Liver (tissue), 8 donors: ENCODE measurements at regions not wholly inside any gene's neighbourhood (a gene's known extent, or its start where the extent isn't known, plus 50 kb on each side); places are given as distances from the start of the nearest gene placed in this dataset.

ENCODE experiments used
- DNase-seq: peaks from one replicate; pipeline ENCODE4 v3.0.0-alpha.2; 2017; ENCODE audit warnings: low spot score
- H3K27ac ChIP-seq, 2 donors: one replicate each; pipeline ENCODE4 v1.7.0; 2013; ENCODE audit warnings: inconsistent platforms in 2 of 2, low read length in 2 of 2, control low read depth in 1 of 2, low read depth in 1 of 2, mild to moderate bottlenecking in 1 of 2
- H3K27me3 ChIP-seq, 4 donors: one replicate each; pipeline versions ENCODE4 v1.6.1 to v1.7.0; 2013; ENCODE audit warnings: low read length in 3 of 4, inconsistent platforms in 1 of 4, mild to moderate bottlenecking in 1 of 4, moderate library complexity in 1 of 4; ENCODE audit not compliant: control insufficient read depth in 4 of 4, insufficient read depth in 4 of 4
- H3K36me3 ChIP-seq, 4 donors: one replicate each; pipeline versions ENCODE4 v1.6.1 to v1.7.0; 2013; ENCODE audit warnings: low read length in 3 of 4, mild to moderate bottlenecking in 3 of 4, low read depth in 1 of 4, moderate library complexity in 1 of 4; ENCODE audit not compliant: control insufficient read depth in 4 of 4, insufficient read depth in 3 of 4
- H3K4me1 ChIP-seq, 4 donors: one replicate each; pipeline versions ENCODE4 v1.6.1 to v1.7.0; 2013; ENCODE audit warnings: low read length in 3 of 4, mild to moderate bottlenecking in 3 of 4, moderate library complexity in 1 of 4; ENCODE audit not compliant: control insufficient read depth in 4 of 4, insufficient read depth in 4 of 4
- H3K4me3 ChIP-seq, 3 donors: one replicate each; pipeline versions ENCODE4 v1.6.1 to v1.7.0; 2013; ENCODE audit warnings: low read length in 3 of 3, control low read depth in 1 of 3, low read depth in 1 of 3, mild to moderate bottlenecking in 1 of 3
- H3K9ac ChIP-seq, 2 donors: one replicate each; pipeline ENCODE4 v1.7.0; 2013; ENCODE audit warnings: low read length in 2 of 2, mild to moderate bottlenecking in 2 of 2, moderate library complexity in 2 of 2, control low read depth in 1 of 2, low read depth in 1 of 2
- H3K9me3 ChIP-seq, 4 donors: one replicate each; pipeline versions ENCODE4 v1.6.1 to v1.7.0; 2013; ENCODE audit warnings: low read length in 3 of 4; ENCODE audit not compliant: control insufficient read depth in 4 of 4
- ATF3 ChIP-seq: IDR thresholded peaks from 2 replicates; pipeline ENCODE4 v1.6.1; 2016; ENCODE audit warnings: antibody characterized with exemption
- EGR1 ChIP-seq, 2 donors: IDR thresholded peaks; 2 replicates each; pipeline ENCODE4 v1.6.1; 2016 to 2018; ENCODE audit warnings: antibody characterized with exemption in 2 of 2, low read depth in 2 of 2
- FOXA2 ChIP-seq: IDR thresholded peaks from 2 replicates; pipeline ENCODE4 v1.6.1; 2016; ENCODE audit warnings: antibody characterized with exemption
- GABPA ChIP-seq, 2 donors: IDR thresholded peaks in 1 of 2; conservative IDR thresholded peaks in 1 of 2; 2 replicates each; pipeline ENCODE4 v1.6.1; 2016; ENCODE audit warnings: antibody characterized with exemption in 2 of 2, mild to moderate bottlenecking in 1 of 2, moderate library complexity in 1 of 2
- HNF4A ChIP-seq, 2 donors: conservative IDR thresholded peaks; 2 replicates each; pipeline ENCODE4 v1.6.1; 2016; ENCODE audit warnings: antibody characterized with exemption in 2 of 2, mild to moderate bottlenecking in 2 of 2
- HNF4G ChIP-seq: IDR thresholded peaks from 2 replicates; pipeline ENCODE4 v1.6.1; 2016; ENCODE audit warnings: antibody characterized with exemption
- JUND ChIP-seq, 2 donors: IDR thresholded peaks; 2 replicates each; pipeline ENCODE4 v1.6.1; 2016; ENCODE audit warnings: antibody characterized with exemption in 2 of 2
- NR2F2 ChIP-seq: IDR thresholded peaks from 2 replicates; pipeline ENCODE4 v1.6.1; 2016; ENCODE audit warnings: antibody characterized with exemption
- RAD21 ChIP-seq, 2 donors: IDR thresholded peaks; 2 replicates each; pipeline ENCODE4 v1.6.1; 2016; ENCODE audit warnings: antibody characterized with exemption in 2 of 2, mild to moderate bottlenecking in 2 of 2
- REST ChIP-seq: IDR thresholded peaks from 2 replicates; pipeline ENCODE4 v1.6.1; 2016; ENCODE audit warnings: antibody characterized with exemption, mild to moderate bottlenecking
- RXRA ChIP-seq, 2 donors: IDR thresholded peaks; 2 replicates each; pipeline ENCODE4 v1.6.1; 2017 to 2018; ENCODE audit warnings: antibody characterized with exemption in 2 of 2, mild to moderate bottlenecking in 1 of 2
- SP1 ChIP-seq: IDR thresholded peaks from 2 replicates; pipeline ENCODE4 v1.6.1; 2018; ENCODE audit warnings: antibody characterized with exemption, mild to moderate bottlenecking
- TAF1 ChIP-seq: conservative IDR thresholded peaks from 2 replicates; pipeline ENCODE4 v1.6.1; 2016; ENCODE audit warnings: antibody characterized with exemption, mild to moderate bottlenecking
- YY1 ChIP-seq: IDR thresholded peaks from 2 replicates; pipeline ENCODE4 v1.6.1; 2016; ENCODE audit warnings: antibody characterized with exemption, mild to moderate bottlenecking
- ZBTB33 ChIP-seq: IDR thresholded peaks from 2 replicates; pipeline ENCODE4 v1.6.1; 2016; ENCODE audit warnings: antibody characterized with exemption
- WGBS: extraction: QIAGEN DNeasy Blood & Tissue Kit; methylation state at CpG from one replicate; pipeline ENCODE4 v1.1.7; 2013; 5-methylcytosine and 5-hydroxymethylcytosine counted together
- TF ChIP-seq, protein P1 (sequence below): fragments of 150-350 bp; IDR thresholded peaks from 2 replicates; pipeline ENCODE4 v1.5.1; 2017; ENCODE audit warnings: improper control_type of control experiment, low read depth, low read length; ENCODE audit not compliant: missing input control
- TF ChIP-seq, protein P2 (sequence below): IDR thresholded peaks from 2 replicates; pipeline ENCODE4 v1.6.1; 2016; ENCODE audit warnings: antibody characterized with exemption
- donor health status: healthy.
- donor health status: healthy.
- donor health status: healthy.
- donor health status: healthy.
- donor health status: healthy.

DNA sequence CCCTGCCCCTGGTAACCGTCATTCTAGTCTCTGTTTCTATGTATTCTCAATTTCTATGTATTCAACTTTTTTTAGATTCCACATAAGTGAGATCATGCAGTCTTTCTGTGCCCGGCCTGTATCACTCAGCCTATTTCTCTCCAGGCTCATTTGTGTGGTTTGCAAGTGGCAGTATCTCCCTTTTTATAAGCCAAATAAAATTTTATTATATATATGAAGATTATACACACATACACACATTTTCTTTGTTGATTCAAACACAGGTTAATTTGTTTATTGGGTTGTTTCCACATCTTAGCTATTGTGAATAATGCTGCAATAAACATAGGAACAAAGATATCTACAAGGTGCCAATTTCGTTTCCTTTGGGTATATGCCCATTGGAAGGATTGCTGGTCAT lies 571.7 kb downstream of the DHX35 start:
- Histone ChIP-seq H3K9me3 (peaks cover 0 to 1% (median 0%) of the 10 kb centered on the region in 4 donors), H3K36me3 (no peaks in the 10 kb centered on the region), H3K27me3 (peaks cover 0 to 12% (median 0%) of the 10 kb centered on the region in 4 donors), H3K4me3 (no peak overlapping the region), H3K9ac (no peak overlapping the region), H3K4me1 (no peaks in the 10 kb centered on the region), H3K27ac (no peak overlapping the region)
- WGBS: 65% methylated on average over 3 of the region's 3 CpGs
- no peak for TF ChIP-seq EGR1 (IDR thresholded peaks at IDR 0.05; ENCODE audit: low read depth in 2 of 2)
- TF ChIP-seq RXRA (IDR thresholded peaks at IDR 0.05): no peak
- TF ChIP-seq, protein P1, sequence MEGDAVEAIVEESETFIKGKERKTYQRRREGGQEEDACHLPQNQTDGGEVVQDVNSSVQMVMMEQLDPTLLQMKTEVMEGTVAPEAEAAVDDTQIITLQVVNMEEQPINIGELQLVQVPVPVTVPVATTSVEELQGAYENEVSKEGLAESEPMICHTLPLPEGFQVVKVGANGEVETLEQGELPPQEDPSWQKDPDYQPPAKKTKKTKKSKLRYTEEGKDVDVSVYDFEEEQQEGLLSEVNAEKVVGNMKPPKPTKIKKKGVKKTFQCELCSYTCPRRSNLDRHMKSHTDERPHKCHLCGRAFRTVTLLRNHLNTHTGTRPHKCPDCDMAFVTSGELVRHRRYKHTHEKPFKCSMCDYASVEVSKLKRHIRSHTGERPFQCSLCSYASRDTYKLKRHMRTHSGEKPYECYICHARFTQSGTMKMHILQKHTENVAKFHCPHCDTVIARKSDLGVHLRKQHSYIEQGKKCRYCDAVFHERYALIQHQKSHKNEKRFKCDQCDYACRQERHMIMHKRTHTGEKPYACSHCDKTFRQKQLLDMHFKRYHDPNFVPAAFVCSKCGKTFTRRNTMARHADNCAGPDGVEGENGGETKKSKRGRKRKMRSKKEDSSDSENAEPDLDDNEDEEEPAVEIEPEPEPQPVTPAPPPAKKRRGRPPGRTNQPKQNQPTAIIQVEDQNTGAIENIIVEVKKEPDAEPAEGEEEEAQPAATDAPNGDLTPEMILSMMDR: no peak
- TF ChIP-seq GABPA (IDR thresholded peaks at IDR 0.05 in 1 of 2, conservative IDR thresholded peaks at IDR 0.05 in 1 of 2): no peak
- no peak for TF ChIP-seq NR2F2
- TF ChIP-seq ATF3: no peak
- no peak for TF ChIP-seq HNF4A (conservative IDR thresholded peaks at IDR 0.05)
- TF ChIP-seq TAF1: no peak
- TF ChIP-seq, protein P2, sequence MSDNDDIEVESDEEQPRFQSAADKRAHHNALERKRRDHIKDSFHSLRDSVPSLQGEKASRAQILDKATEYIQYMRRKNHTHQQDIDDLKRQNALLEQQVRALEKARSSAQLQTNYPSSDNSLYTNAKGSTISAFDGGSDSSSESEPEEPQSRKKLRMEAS: no peak
- no peak for TF ChIP-seq JUND (IDR thresholded peaks at IDR 0.05)
- TF ChIP-seq FOXA2: no peak
- no peak for TF ChIP-seq REST
- no peak for TF ChIP-seq RAD21 (IDR thresholded peaks at IDR 0.05)
- TF ChIP-seq SP1: no peak
- TF ChIP-seq ZBTB33: no peak
- no peak for DNase-seq

DNA sequence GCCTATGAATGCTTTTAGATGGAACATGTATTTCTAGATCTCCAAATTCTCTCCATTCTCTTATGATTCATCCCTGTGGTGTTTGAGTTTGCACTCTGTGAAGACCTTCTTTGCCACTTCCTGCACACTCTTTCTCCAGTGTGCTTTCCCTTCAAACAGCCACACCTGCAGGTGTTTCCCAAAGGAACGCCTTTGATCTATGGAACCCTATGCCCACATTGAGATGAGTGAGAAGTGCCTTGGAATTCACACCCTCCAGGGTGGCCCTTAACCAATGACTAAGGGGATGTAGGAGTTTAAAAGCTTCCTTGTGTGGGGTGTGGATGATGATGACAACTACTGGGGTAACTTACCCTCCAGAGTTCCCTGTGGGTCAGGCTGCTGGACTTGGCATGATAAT lies 570.1 kb downstream of the DHX35 start:
- Histone ChIP-seq H3K9me3 (peaks cover 0 to 1% (median 0%) of the 10 kb centered on the region in 4 donors), H3K9ac (no peak overlapping the region), H3K4me3 (no peak overlapping the region), H3K4me1 (no peaks in the 10 kb centered on the region), H3K27ac (no peak overlapping the region), H3K27me3 (peaks cover 0 to 12% (median 0%) of the 10 kb centered on the region in 4 donors), H3K36me3 (no peaks in the 10 kb centered on the region)
- no peak for DNase-seq
- 58% methylated on average over 1 of the region's 1 CpG for WGBS
- TF ChIP-seq HNF4G (no peak), RXRA (IDR thresholded peaks at IDR 0.05) (no peak), GABPA (IDR thresholded peaks at IDR 0.05 in 1 of 2, conservative IDR thresholded peaks at IDR 0.05 in 1 of 2) (no peak), ATF3 (no peak), JUND (IDR thresholded peaks at IDR 0.05) (no peak), RAD21 (IDR thresholded peaks at IDR 0.05) (no peak), NR2F2 (no peak), EGR1 (IDR thresholded peaks at IDR 0.05; ENCODE audit: low read depth in 2 of 2) (no peak), YY1 (no peak), HNF4A (conservative IDR thresholded peaks at IDR 0.05) (no peak), REST (no peak), FOXA2 (no peak), TAF1 (no peak)
- TF ChIP-seq, protein P1: no peak
